ENCODE measurements at regions not wholly inside any gene's neighbourhood (a gene's known extent, or its start where the extent isn't known, plus 50 kb on each side); places are given as distances from the start of the nearest gene placed in this dataset.

GRCh38 chr7:35556515-35557471 is 138.1 kb downstream of the HERPUD2 start:
- Histone ChIP-seq H3K9ac (ENCODE audit: low read length) (no peak overlapping the region), H3K27ac (ENCODE audit: low read depth, low read length, poor library complexity, severe bottlenecking) (no peak overlapping the region), H3K9me2 (ENCODE audit: low read depth, low read length) (no peaks in the 10 kb centered on the region), H3K4me3 (ENCODE audit: low read depth, low read length, poor library complexity, severe bottlenecking) (no peak overlapping the region), H3F3A (ENCODE audit: insufficient read depth, low read length) (no peaks in the 10 kb centered on the region), H3K4me2 (ENCODE audit: low read length) (no peak overlapping the region), H4K20me1 (ENCODE audit: insufficient read depth, low read length) (no peaks in the 10 kb centered on the region), H2AFZ (ENCODE audit: low read length) (no peak overlapping the region), H3K4me1 (ENCODE audit: insufficient read depth, low read length, severe bottlenecking) (no peaks in the 10 kb centered on the region), H3K9me3 (ENCODE audit: low read length) (no peaks in the 10 kb centered on the region), H3K27me3 (ENCODE audit: insufficient read depth, low read length) (no peaks in the 10 kb centered on the region), H3K36me3 (ENCODE audit: insufficient read depth, low read length) (no peaks in the 10 kb centered on the region), H3K79me2 (ENCODE audit: insufficient read depth, low read length) (no peaks in the 10 kb centered on the region)
- TF ChIP-seq EZH2 (IDR thresholded peaks at IDR 0.05; ENCODE audit: borderline replicate concordance, low read length), result no peak
- TF ChIP-seq CTCF (IDR thresholded peaks at IDR 0.05; ENCODE audit: low read length), result no peak

DNA sequence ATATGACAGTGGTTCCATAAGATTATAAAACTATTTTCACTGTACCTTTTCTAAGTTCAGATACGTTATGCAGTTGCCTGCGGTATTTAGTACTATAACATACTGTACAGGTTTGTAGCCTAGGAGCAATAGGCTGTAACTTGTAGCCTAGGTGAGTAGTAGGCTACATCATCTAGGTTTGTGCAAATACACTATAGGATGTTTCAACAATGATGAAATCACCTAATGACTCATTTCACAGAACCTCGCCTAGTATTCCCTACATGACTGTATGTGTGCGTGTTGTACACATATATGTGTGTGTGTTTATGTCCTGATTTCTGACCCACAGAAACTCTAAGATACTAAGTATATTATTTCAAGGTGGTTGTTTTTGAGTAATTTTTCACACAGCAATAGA is 139.0 kb downstream of the HERPUD2 start:
- no peak overlapping the region for H3K27ac ChIP-seq (ENCODE audit: low read depth, low read length, poor library complexity, severe bottlenecking)
- no peaks in the 10 kb centered on the region for H3K27me3 ChIP-seq (ENCODE audit: insufficient read depth, low read length)
- no peak overlapping the region for H3K9ac ChIP-seq (ENCODE audit: low read length)
- H3K4me1 ChIP-seq (ENCODE audit: insufficient read depth, low read length, severe bottlenecking), result no peaks in the 10 kb centered on the region
- no peaks in the 10 kb centered on the region for H3K36me3 ChIP-seq (ENCODE audit: insufficient read depth, low read length)
- H3K4me3 ChIP-seq (ENCODE audit: low read depth, low read length, poor library complexity, severe bottlenecking), result no peak overlapping the region
- TF ChIP-seq CTCF (IDR thresholded peaks at IDR 0.05; ENCODE audit: low read length), result no peak
- no peak for TF ChIP-seq EZH2 (IDR thresholded peaks at IDR 0.05; ENCODE audit: borderline replicate concordance, low read length)
- H3K9me3 ChIP-seq (ENCODE audit: low read length), result no peaks in the 10 kb centered on the region
- no peaks in the 10 kb centered on the region for H3K9me2 ChIP-seq (ENCODE audit: low read depth, low read length)
- H2AFZ ChIP-seq (ENCODE audit: low read length), result no peak overlapping the region
- H3F3A ChIP-seq (ENCODE audit: insufficient read depth, low read length), result no peaks in the 10 kb centered on the region
- no peak overlapping the region for H3K4me2 ChIP-seq (ENCODE audit: low read length)
- H4K20me1 ChIP-seq (ENCODE audit: insufficient read depth, low read length), result no peaks in the 10 kb centered on the region
- no peaks in the 10 kb centered on the region for H3K79me2 ChIP-seq (ENCODE audit: insufficient read depth, low read length)

GRCh38 chr7:35555386-35555785 is 139.5 kb downstream of the HERPUD2 start:
- Histone ChIP-seq H3K27ac (ENCODE audit: low read depth, low read length, poor library complexity, severe bottlenecking) (no peak overlapping the region), H3F3A (ENCODE audit: insufficient read depth, low read length) (no peaks in the 10 kb centered on the region), H3K27me3 (ENCODE audit: insufficient read depth, low read length) (no peaks in the 10 kb centered on the region)

More at GRCh38 chr7:35555386-35555785, 139.5 kb downstream of the HERPUD2 start:
- Histone ChIP-seq H3K4me3 (ENCODE audit: low read depth, low read length, poor library complexity, severe bottlenecking) (no peak overlapping the region), H3K36me3 (ENCODE audit: insufficient read depth, low read length) (no peaks in the 10 kb centered on the region), H4K20me1 (ENCODE audit: insufficient read depth, low read length) (no peaks in the 10 kb centered on the region), H3K79me2 (ENCODE audit: insufficient read depth, low read length) (no peaks in the 10 kb centered on the region), H2AFZ (ENCODE audit: low read length) (no peak overlapping the region), H3K9me3 (ENCODE audit: low read length) (no peaks in the 10 kb centered on the region), H3K4me1 (ENCODE audit: insufficient read depth, low read length, severe bottlenecking) (no peaks in the 10 kb centered on the region), H3K9me2 (ENCODE audit: low read depth, low read length) (no peaks in the 10 kb centered on the region), H3K9ac (ENCODE audit: low read length) (no peak overlapping the region), H3K4me2 (ENCODE audit: low read length) (no peak overlapping the region)
- TF ChIP-seq CTCF (IDR thresholded peaks at IDR 0.05; ENCODE audit: low read length) (no peak), EZH2 (IDR thresholded peaks at IDR 0.05; ENCODE audit: borderline replicate concordance, low read length) (no peak)

All from OCI-LY1 (cell line).